Osteoblast (primary cell): ENCODE measurements at regions not wholly inside any gene's neighbourhood (a gene's known extent, or its start where the extent isn't known, plus 50 kb on each side); places are given as distances from the start of the nearest gene placed in this dataset.

Experiments
- DNase-seq: peaks from one replicate; pipeline ENCODE4 v3.0.0; 2011; ENCODE audit warnings: low spot score, mixed read lengths; ENCODE audit not compliant: insufficient read length; ENCODE audit errors: missing footprints
- H2AFZ ChIP-seq: 2 replicates; pipeline ENCODE4 v1.6.0; 2011; ENCODE audit warnings: mild to moderate bottlenecking, low read length
- H3K27ac ChIP-seq: 2 replicates; pipeline ENCODE4 v1.5.1; 2011; ENCODE audit warnings: mild to moderate bottlenecking, low read depth, low read length, moderate library complexity
- H3K27me3 ChIP-seq: 2 replicates; pipeline ENCODE4 v1.6.0; 2012; ENCODE audit warnings: mild to moderate bottlenecking, control low read depth, inconsistent platforms, low read length, moderate library complexity; ENCODE audit not compliant: insufficient read depth
- H3K36me3 ChIP-seq: 2 replicates; pipeline ENCODE4 v1.5.1; 2011; ENCODE audit warnings: mild to moderate bottlenecking, low read length, control low read depth, moderate library complexity; ENCODE audit not compliant: insufficient read depth
- H3K4me1 ChIP-seq: 2 replicates; pipeline ENCODE4 v1.5.1; 2011; ENCODE audit warnings: mild to moderate bottlenecking, low read length, control low read depth, moderate library complexity; ENCODE audit not compliant: insufficient read depth
- H3K4me2 ChIP-seq: 2 replicates; pipeline ENCODE4 v1.6.0; 2011; ENCODE audit warnings: mild to moderate bottlenecking, low read length; ENCODE audit not compliant: insufficient read depth
- H3K4me3 ChIP-seq: fragments of 200-600 bp; sonication (generic); 3 replicates; pipeline ENCODE4 v1.5.1; 2012; ENCODE audit warnings: mild to moderate bottlenecking, low read length, inconsistent platforms; ENCODE audit not compliant: insufficient read depth
- H3K79me2 ChIP-seq: 2 replicates; pipeline ENCODE4 v1.6.0; 2012; ENCODE audit warnings: mild to moderate bottlenecking, low read length, control low read depth, inconsistent platforms; ENCODE audit not compliant: insufficient read depth
- H3K9me3 ChIP-seq: 2 replicates; pipeline ENCODE4 v1.5.1; 2011; ENCODE audit warnings: low read depth, low read length, control low read depth
- H4K20me1 ChIP-seq: 2 replicates; pipeline ENCODE4 v1.6.0; 2012; ENCODE audit warnings: mild to moderate bottlenecking, low read length, control low read depth; ENCODE audit not compliant: insufficient read depth
- CTCF ChIP-seq: IDR thresholded peaks from 2 replicates; pipeline ENCODE4 v1.5.1; 2011; ENCODE audit warnings: mild to moderate bottlenecking, low read depth, low read length, moderate library complexity; ENCODE audit errors: extremely low read depth

GRCh38 chr2:196538646-196539045 lies 100.9 kb upstream of the CCDC150 start:
- TF ChIP-seq CTCF, result no peak
- H3K4me1 ChIP-seq, result no peaks in the 10 kb centered on the region

GRCh38 chr2:196544906-196545433 lies 94.5 kb upstream of the CCDC150 start:
- Histone ChIP-seq H3K27me3 (no peaks in the 10 kb centered on the region), H3K4me3 (no peak overlapping the region), H3K4me1 (no peaks in the 10 kb centered on the region), H3K36me3 (no peaks in the 10 kb centered on the region), H2AFZ (no peak overlapping the region), H3K27ac (no peak overlapping the region), H3K4me2 (no peak overlapping the region), H4K20me1 (no peaks in the 10 kb centered on the region), H3K79me2 (peaks cover 2% of the 10 kb centered on the region), H3K9me3 (no peaks in the 10 kb centered on the region)
- DNase-seq, result no peak
- no peak for TF ChIP-seq CTCF

More at GRCh38 chr2:196538646-196539045, 100.9 kb upstream of the CCDC150 start:
- peaks cover 2% of the 10 kb centered on the region for H3K79me2 ChIP-seq
- H3K4me3 ChIP-seq, result no peak overlapping the region
- no peaks in the 10 kb centered on the region for H4K20me1 ChIP-seq
- H3K36me3 ChIP-seq, result no peaks in the 10 kb centered on the region
- H2AFZ ChIP-seq, result no peak overlapping the region
- no peak overlapping the region for H3K27ac ChIP-seq
- DNase-seq, result no peak
- H3K9me3 ChIP-seq, result no peaks in the 10 kb centered on the region
- no peak overlapping the region for H3K4me2 ChIP-seq
- no peaks in the 10 kb centered on the region for H3K27me3 ChIP-seq

GRCh38 chr2:196546151-196546919 lies 93.2 kb upstream of the CCDC150 start:
- H3K4me1 ChIP-seq, result no peaks in the 10 kb centered on the region
- H3K27ac ChIP-seq, result no peak overlapping the region

More at GRCh38 chr2:196546151-196546919, 93.2 kb upstream of the CCDC150 start:
- no peak for TF ChIP-seq CTCF
- H3K27me3 ChIP-seq, result no peaks in the 10 kb centered on the region
- H3K9me3 ChIP-seq, result no peaks in the 10 kb centered on the region
- H3K4me2 ChIP-seq, result no peak overlapping the region
- H3K36me3 ChIP-seq, result no peaks in the 10 kb centered on the region
- peaks cover 2% of the 10 kb centered on the region for H3K79me2 ChIP-seq
- no peak overlapping the region for H2AFZ ChIP-seq
- no peak for DNase-seq
- no peak overlapping the region for H3K4me3 ChIP-seq
- no peaks in the 10 kb centered on the region for H4K20me1 ChIP-seq
